ENCODE measurements at regions not wholly inside any gene's neighbourhood (a gene's known extent, or its start where the extent isn't known, plus 50 kb on each side); places are given as distances from the start of the nearest gene placed in this dataset.

GRCh38 chr2:189291460-189291859, 111.9 kb upstream of the COL5A2 start:
- TF ChIP-seq CTCF (IDR thresholded peaks at IDR 0.05; ENCODE audit: poor library complexity) (no peak), EZH2 (IDR thresholded peaks at IDR 0.05; ENCODE audit: borderline replicate concordance) (no peak), EZH2phosphoT487 (IDR thresholded peaks at IDR 0.05; ENCODE audit: low read depth, severe bottlenecking, unreplicated experiment) (no peak)
